OCI-LY7 (cell line): ENCODE measurements at regions not wholly inside any gene's neighbourhood (a gene's known extent, or its start where the extent isn't known, plus 50 kb on each side); places are given as distances from the start of the nearest gene placed in this dataset.
"Not testable (repeated sequence)": the region's sequence is repeated elsewhere in the genome, so short reads cannot be mapped to it uniquely, and the experiment has no call there.

Experiments
- EZH2phosphoT487 ChIP-seq: fragments of 200-600 bp; sonication (generic); IDR thresholded peaks from 2 replicates; pipeline ENCODE4 v1.6.1; 2018; ENCODE audit warnings: low read depth, borderline replicate concordance, mild to moderate bottlenecking, mixed run types, antibody characterized with exemption, low read length, moderate library complexity, mixed read lengths
- TF ChIP-seq, protein P1 (sequence below): fragments of 200-600 bp; sonication (generic); conservative IDR thresholded peaks from 2 replicates; pipeline ENCODE4 v1.5.1; 2014; ENCODE audit warnings: mild to moderate bottlenecking, antibody characterized with exemption, low read length, moderate library complexity, mixed read lengths

DNA sequence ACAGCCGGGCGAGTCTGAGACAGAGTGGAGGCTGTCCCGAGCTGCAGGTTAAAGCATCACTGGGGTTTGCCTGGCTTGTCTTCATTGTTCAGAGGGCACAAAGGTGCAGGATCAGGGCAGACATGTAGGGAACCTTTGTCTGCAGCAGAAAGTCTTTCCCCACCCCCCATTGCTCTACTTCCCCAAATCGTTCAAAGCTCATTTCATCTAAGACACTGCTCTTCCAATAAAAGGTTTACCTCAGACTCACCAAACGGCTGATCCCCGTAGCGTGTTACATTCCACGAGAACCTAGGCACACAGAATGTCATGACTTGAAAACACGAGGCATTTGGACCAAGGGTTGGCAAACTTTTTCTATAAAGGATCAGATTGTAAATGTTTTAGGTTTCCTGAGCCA is 286.3 kb upstream of the FRG1 start:
- TF ChIP-seq, protein P1, sequence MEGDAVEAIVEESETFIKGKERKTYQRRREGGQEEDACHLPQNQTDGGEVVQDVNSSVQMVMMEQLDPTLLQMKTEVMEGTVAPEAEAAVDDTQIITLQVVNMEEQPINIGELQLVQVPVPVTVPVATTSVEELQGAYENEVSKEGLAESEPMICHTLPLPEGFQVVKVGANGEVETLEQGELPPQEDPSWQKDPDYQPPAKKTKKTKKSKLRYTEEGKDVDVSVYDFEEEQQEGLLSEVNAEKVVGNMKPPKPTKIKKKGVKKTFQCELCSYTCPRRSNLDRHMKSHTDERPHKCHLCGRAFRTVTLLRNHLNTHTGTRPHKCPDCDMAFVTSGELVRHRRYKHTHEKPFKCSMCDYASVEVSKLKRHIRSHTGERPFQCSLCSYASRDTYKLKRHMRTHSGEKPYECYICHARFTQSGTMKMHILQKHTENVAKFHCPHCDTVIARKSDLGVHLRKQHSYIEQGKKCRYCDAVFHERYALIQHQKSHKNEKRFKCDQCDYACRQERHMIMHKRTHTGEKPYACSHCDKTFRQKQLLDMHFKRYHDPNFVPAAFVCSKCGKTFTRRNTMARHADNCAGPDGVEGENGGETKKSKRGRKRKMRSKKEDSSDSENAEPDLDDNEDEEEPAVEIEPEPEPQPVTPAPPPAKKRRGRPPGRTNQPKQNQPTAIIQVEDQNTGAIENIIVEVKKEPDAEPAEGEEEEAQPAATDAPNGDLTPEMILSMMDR: not testable (repeated sequence)
- not testable (repeated sequence) for TF ChIP-seq EZH2phosphoT487
